ENCODE measurements at regions not wholly inside any gene's neighbourhood (a gene's known extent, or its start where the extent isn't known, plus 50 kb on each side); places are given as distances from the start of the nearest gene placed in this dataset.

GRCh38 chr3:73120710-73121109 lies 59.3 kb downstream of the EBLN2 start:
- no peak for DNase-seq (ENCODE audit: low read depth)
- no peak overlapping the region for H3K4me3 ChIP-seq (ENCODE audit: low read depth, low read length)
- TF ChIP-seq POLR2A (IDR thresholded peaks at IDR 0.05; ENCODE audit: extremely low read depth, insufficient read length) (no peak), CTCF (IDR thresholded peaks at IDR 0.05; ENCODE audit: low read depth, low read length) (no peak), MYC (IDR thresholded peaks at IDR 0.05; ENCODE audit: low read depth, low read length) (no peak)
- TF ChIP-seq, protein P1, sequence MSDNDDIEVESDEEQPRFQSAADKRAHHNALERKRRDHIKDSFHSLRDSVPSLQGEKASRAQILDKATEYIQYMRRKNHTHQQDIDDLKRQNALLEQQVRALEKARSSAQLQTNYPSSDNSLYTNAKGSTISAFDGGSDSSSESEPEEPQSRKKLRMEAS (IDR thresholded peaks at IDR 0.05; ENCODE audit: low read depth, low read length) = no peak

- TF ChIP-seq POLR2A (IDR thresholded peaks at IDR 0.05; ENCODE audit: extremely low read depth, insufficient read length) (no peak), CTCF (IDR thresholded peaks at IDR 0.05; ENCODE audit: low read depth, low read length) (no peak), MYC (IDR thresholded peaks at IDR 0.05; ENCODE audit: low read depth, low read length) (no peak)
- TF ChIP-seq, protein P1 (IDR thresholded peaks at IDR 0.05; ENCODE audit: low read depth, low read length) = no peak
- DNase-seq (ENCODE audit: low read depth) = no peak
- H3K4me3 ChIP-seq (ENCODE audit: low read depth, low read length) = no peak overlapping the region
These were observed 60.3 kb downstream of the EBLN2 start for GRCh38 chr3:73121669-73122331.

DNA sequence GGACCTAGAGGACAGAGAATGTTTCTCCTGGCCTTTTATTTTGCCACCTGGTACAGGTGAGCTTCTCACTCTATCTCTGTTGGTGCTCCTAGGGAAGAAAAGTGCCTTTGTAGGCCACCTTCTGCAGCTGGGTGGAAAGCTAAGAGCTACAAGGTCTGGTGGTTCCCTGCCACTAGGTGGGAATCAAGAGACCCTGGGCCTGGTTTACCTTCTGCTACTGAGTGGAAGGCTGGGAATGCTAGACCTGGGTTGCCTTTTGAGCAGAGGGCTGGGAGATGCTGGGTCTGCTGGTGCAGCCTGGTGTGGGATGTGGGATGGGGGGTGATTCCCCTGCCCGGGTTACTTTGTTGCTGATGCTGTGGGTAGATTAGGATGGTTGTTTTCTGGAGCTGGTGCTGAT lies 72.6 kb downstream of the EBLN2 start:
- no peak overlapping the region for H3K4me3 ChIP-seq (ENCODE audit: low read depth, low read length)
- TF ChIP-seq, protein P1 (IDR thresholded peaks at IDR 0.05; ENCODE audit: low read depth, low read length) = no peak
- TF ChIP-seq CTCF (IDR thresholded peaks at IDR 0.05; ENCODE audit: low read depth, low read length) (no peak), POLR2A (IDR thresholded peaks at IDR 0.05; ENCODE audit: extremely low read depth, insufficient read length) (no peak), MYC (IDR thresholded peaks at IDR 0.05; ENCODE audit: low read depth, low read length) (no peak)
- no peak for DNase-seq (ENCODE audit: low read depth)

DNA sequence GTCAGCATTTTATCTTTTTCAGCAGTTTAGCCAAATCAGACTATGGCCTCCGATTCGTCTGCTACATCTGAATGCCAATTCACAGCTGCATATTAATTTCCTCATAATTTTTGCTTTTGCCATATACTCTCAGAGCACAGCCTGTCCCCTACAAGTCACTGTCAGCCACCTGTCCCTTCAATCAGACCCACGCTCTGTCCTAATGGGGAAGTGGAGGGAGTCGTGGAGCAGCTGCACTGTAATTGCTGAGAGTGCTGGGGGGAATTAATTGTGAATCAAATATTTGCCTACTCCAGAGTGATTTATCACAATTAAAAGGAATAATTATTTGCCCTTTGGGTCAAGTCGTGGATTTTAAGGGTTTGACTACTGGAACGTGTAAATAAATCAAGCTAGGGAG lies 75.5 kb downstream of the EBLN2 start:
- no peak overlapping the region for H3K4me3 ChIP-seq (ENCODE audit: low read depth, low read length)
- DNase-seq (ENCODE audit: low read depth) = no peak

GRCh38 chr3:73137736-73138403 lies 76.4 kb downstream of the EBLN2 start:
- DNase-seq (ENCODE audit: low read depth) = no peak
- TF ChIP-seq, protein P1 (IDR thresholded peaks at IDR 0.05; ENCODE audit: low read depth, low read length) = no peak
- TF ChIP-seq MYC (IDR thresholded peaks at IDR 0.05; ENCODE audit: low read depth, low read length) (no peak), POLR2A (IDR thresholded peaks at IDR 0.05; ENCODE audit: extremely low read depth, insufficient read length) (no peak), CTCF (IDR thresholded peaks at IDR 0.05; ENCODE audit: low read depth, low read length) (no peak)
- no peak overlapping the region for H3K4me3 ChIP-seq (ENCODE audit: low read depth, low read length)

More for the DNA sequence above, 75.5 kb downstream of the EBLN2 start:
- TF ChIP-seq CTCF (IDR thresholded peaks at IDR 0.05; ENCODE audit: low read depth, low read length) = no peak
- no peak for TF ChIP-seq POLR2A (IDR thresholded peaks at IDR 0.05; ENCODE audit: extremely low read depth, insufficient read length)
- TF ChIP-seq, protein P1 (IDR thresholded peaks at IDR 0.05; ENCODE audit: low read depth, low read length) = no peak
- no peak for TF ChIP-seq MYC (IDR thresholded peaks at IDR 0.05; ENCODE audit: low read depth, low read length)

Data from NB4 (cell line).